Esophagus muscularis mucosa (tissue), 4 donors: ENCODE measurements at regions not wholly inside any gene's neighbourhood (a gene's known extent, or its start where the extent isn't known, plus 50 kb on each side); places are given as distances from the start of the nearest gene placed in this dataset.

Experiments used
- CTCF ChIP-seq, 3 experiments: fragments of 200-600 bp in 2 of 3; fragments of 450-650 bp in 1 of 3; sonication (generic) in 2 of 3; IDR thresholded peaks; one replicate each; pipeline ENCODE4 v1.5.1; 2017 to 2019; ENCODE audit warnings: antibody characterized with exemption in 3 of 3, mild to moderate bottlenecking in 2 of 3, moderate library complexity in 1 of 3
- EP300 ChIP-seq: sonication (generic); formaldehyde crosslinking; IDR thresholded peaks from one replicate; pipeline ENCODE4 v1.6.1; 2017; ENCODE audit warnings: antibody characterized with exemption
- POLR2AphosphoS5 ChIP-seq, 2 donors: sonication (generic); formaldehyde crosslinking; IDR thresholded peaks; one replicate each; pipeline ENCODE4 v1.6.1; 2017; ENCODE audit warnings: antibody characterized with exemption in 2 of 2

DNA sequence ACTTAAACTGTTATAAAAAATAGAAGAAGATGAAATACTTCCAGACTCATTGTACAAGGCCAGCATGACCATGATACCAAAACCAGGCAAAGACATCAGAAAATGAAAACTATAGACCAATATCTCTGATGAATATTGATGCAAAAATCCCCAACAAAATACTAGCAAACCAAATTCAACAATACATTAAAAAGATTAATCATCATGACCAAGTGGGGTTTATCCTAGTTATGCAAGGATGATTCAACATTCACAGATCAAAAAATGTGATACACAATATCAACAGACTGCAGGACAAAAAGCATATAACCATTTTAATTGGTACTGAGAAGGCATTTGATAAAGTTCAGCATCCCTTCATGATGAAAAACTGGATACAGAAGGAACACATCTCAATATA lies 824.5 kb upstream of the RAG2 start:
- no peak for TF ChIP-seq CTCF (IDR thresholded peaks at IDR 0.05)
- no peak for TF ChIP-seq POLR2AphosphoS5 (IDR thresholded peaks at IDR 0.05)
- no peak for TF ChIP-seq EP300
